OCI-LY3 (cell line): ENCODE measurements at regions not wholly inside any gene's neighbourhood (a gene's known extent, or its start where the extent isn't known, plus 50 kb on each side); places are given as distances from the start of the nearest gene placed in this dataset.

Experiments
- EZH2phosphoT487 ChIP-seq: fragments of 200-600 bp; shearing (Covaris generic); IDR thresholded peaks from 2 replicates; pipeline ENCODE4 v1.6.1; 2018; ENCODE audit warnings: antibody characterized with exemption, mixed run types, low read depth
- TF ChIP-seq, protein P1 (sequence below): fragments of 200-600, 300-600 bp; sonication (generic); IDR thresholded peaks from 2 replicates; pipeline ENCODE4 v1.5.1; 2014; ENCODE audit warnings: antibody characterized with exemption, low read length, low read depth

DNA sequence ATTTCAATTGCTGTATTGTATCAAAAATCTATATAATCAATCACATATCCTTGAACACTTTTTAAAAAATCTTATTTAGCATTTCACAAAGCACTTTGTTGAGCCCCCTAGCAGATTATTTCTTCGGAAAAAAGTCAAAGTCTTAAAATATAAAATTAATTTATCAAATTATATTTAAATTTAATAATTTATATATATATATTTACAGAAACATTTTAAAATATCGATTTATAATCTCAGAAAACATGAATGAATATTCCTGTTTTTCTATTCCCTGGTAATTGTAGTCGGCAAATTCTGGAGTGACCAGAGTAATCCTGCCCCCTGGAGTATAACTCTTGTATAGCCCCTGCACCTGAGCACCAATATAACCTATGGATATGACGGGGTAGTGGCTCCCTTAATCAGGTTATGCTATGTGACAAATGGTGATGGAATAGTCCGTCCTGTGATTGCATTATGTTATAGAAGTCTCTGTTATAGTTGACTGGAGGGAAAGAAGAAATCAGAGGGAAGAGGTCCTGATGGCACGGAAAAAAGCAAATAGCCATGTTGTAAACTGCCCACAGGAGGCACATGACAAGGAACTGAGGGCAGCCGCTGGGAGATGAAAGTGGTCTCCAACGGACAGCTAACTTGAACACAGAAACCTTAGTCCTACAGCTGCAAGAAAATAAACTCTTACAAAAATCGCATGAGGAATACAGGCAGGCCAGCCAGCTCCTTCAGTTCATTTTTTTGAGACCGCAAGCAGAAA lies 1092.3 kb downstream of the ARAP2 start:
- TF ChIP-seq, protein P1, sequence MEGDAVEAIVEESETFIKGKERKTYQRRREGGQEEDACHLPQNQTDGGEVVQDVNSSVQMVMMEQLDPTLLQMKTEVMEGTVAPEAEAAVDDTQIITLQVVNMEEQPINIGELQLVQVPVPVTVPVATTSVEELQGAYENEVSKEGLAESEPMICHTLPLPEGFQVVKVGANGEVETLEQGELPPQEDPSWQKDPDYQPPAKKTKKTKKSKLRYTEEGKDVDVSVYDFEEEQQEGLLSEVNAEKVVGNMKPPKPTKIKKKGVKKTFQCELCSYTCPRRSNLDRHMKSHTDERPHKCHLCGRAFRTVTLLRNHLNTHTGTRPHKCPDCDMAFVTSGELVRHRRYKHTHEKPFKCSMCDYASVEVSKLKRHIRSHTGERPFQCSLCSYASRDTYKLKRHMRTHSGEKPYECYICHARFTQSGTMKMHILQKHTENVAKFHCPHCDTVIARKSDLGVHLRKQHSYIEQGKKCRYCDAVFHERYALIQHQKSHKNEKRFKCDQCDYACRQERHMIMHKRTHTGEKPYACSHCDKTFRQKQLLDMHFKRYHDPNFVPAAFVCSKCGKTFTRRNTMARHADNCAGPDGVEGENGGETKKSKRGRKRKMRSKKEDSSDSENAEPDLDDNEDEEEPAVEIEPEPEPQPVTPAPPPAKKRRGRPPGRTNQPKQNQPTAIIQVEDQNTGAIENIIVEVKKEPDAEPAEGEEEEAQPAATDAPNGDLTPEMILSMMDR: peak; percentile 20; the same call in 1 of the 2 replicates
- TF ChIP-seq EZH2phosphoT487: no peak
